AG10803 (cell line): ENCODE measurements at regions not wholly inside any gene's neighbourhood (a gene's known extent, or its start where the extent isn't known, plus 50 kb on each side); places are given as distances from the start of the nearest gene placed in this dataset.

ENCODE experiments used
- DNase-seq: peaks from one replicate; pipeline ENCODE4 v3.0.0; 2010; ENCODE audit warnings: low read depth
- H3K4me3 ChIP-seq: 2 replicates; pipeline ENCODE4 v1.5.1; 2011; ENCODE audit warnings: mild to moderate bottlenecking, low read length, control low read depth
- TF ChIP-seq, protein P1 (sequence below): conservative IDR thresholded peaks from 2 replicates; pipeline ENCODE4 v1.5.1; 2011; ENCODE audit warnings: mild to moderate bottlenecking, low read length, control low read depth, inconsistent platforms

DNA sequence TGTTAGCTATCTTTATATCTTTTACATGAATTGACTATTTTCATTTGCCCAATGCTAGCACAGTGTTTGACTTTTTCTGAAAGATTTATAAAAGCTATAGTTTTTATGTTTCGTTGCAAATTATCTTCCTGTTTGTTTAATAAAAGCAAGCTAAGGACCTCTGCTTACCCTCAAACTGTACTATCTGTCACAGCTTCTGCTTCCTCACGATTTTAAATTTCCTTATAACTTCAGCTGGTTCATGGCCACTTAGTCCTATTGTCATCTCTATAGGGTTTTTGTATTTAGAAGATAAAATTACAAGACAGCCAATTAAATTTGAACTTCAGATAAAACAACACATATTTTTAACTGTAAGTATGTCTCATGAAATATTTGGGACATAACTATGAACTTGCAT lies 494.0 kb downstream of the PDGFC start:
- H3K4me3 ChIP-seq = no peak overlapping the region
- DNase-seq = no peak
- TF ChIP-seq, protein P1, sequence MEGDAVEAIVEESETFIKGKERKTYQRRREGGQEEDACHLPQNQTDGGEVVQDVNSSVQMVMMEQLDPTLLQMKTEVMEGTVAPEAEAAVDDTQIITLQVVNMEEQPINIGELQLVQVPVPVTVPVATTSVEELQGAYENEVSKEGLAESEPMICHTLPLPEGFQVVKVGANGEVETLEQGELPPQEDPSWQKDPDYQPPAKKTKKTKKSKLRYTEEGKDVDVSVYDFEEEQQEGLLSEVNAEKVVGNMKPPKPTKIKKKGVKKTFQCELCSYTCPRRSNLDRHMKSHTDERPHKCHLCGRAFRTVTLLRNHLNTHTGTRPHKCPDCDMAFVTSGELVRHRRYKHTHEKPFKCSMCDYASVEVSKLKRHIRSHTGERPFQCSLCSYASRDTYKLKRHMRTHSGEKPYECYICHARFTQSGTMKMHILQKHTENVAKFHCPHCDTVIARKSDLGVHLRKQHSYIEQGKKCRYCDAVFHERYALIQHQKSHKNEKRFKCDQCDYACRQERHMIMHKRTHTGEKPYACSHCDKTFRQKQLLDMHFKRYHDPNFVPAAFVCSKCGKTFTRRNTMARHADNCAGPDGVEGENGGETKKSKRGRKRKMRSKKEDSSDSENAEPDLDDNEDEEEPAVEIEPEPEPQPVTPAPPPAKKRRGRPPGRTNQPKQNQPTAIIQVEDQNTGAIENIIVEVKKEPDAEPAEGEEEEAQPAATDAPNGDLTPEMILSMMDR = no peak

DNA sequence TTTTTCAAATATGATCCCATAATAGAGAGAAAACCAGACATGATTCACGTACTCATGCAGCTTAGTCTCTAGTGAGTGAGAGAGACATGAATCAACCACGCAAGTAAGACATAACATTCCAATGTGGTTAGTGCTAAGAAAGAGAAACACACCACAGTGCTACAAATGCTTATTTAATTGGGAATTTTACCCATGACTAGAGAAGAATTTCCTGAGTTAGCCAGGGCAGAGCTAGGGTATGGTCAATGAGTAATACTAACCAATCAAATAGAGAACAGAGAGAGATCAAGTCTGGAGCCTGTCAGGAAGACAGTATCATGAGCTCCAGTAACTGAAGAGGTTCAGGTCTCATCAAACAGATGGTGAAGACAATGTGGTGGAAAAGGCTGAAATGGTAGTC lies 495.2 kb downstream of the PDGFC start:
- TF ChIP-seq, protein P1 = no peak
- peak; percentile 98 for DNase-seq
- no peak overlapping the region for H3K4me3 ChIP-seq

DNA sequence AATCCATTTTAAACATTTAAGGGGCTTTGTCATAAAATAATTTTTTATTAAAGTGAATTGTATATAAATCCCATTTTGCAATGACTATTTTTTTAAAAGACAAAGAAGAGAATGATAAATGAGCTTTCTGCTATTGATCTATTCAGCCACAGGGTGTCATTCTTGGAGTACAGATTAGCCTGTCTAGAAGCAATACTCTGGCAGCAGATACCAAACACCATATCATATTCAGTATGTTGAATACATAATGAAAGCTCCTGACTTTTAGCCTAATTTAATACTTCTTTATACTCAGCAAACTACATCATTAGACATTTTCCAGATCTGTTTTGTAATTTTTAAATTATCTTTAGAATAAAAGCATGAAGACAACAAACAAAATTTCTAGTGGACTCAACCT lies 496.3 kb downstream of the PDGFC start:
- DNase-seq = peak; percentile 73
- H3K4me3 ChIP-seq = no peak overlapping the region
- TF ChIP-seq, protein P1 = peak; percentile 74

DNA sequence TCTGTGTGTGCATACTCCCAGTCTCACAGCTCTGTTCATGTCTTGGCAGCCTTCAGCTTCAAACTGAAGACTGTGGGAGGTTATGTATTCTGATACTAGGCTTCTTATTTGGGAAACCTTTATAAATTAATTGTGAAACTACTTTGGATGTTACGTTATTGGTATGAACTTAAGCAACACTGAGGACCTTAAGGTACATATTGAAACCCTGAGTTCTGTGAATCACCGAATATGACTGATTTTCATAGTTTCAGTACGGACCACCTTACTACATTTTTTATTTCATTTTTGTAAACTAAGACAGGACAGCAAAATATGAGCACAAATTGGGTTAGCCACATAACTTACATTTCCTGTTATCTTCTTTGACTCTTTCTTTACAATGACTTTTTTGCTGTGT lies 498.4 kb downstream of the PDGFC start:
- TF ChIP-seq, protein P1 = no peak
- H3K4me3 ChIP-seq = no peak overlapping the region
- peak; percentile 17 for DNase-seq

DNA sequence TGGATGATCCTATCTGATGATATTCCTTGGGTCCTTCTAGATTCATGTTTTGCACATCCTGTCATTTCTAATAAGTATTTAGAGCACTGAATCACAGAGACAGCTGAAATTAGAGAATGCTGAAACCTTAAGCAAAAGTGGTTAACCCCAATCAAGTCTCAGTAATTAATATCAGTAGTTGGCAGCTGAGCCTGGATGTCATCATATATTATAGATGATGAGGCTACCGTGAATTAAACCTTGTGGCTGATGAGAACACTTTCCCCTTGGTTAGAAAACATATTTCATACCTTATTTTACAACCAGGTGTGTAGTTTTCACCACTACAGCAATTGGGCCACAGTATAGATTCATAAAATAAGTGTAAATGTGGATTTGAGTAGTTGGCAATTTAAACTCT lies 499.0 kb downstream of the PDGFC start:
- DNase-seq = no peak
- TF ChIP-seq, protein P1 = no peak
- no peak overlapping the region for H3K4me3 ChIP-seq

DNA sequence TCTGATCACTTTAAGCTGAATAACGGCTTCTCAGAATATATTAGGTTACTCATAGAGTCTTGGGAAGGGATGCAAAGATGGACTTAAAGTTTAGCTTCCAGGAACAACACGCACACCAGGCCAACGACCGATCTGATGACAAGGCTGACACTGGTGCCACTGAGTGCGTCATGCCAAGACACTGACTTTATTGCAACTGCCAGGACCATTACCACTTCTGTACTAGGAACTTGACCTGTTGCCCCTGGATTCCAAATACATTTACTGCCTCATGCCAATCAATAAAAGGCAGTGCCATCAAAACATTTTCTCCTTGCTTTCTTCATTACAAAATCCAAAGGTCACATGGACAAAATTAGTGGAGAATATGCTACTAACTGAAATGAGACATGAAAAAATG lies 505.9 kb upstream of the CTSO start:
- TF ChIP-seq, protein P1 = no peak
- no peak for DNase-seq

DNA sequence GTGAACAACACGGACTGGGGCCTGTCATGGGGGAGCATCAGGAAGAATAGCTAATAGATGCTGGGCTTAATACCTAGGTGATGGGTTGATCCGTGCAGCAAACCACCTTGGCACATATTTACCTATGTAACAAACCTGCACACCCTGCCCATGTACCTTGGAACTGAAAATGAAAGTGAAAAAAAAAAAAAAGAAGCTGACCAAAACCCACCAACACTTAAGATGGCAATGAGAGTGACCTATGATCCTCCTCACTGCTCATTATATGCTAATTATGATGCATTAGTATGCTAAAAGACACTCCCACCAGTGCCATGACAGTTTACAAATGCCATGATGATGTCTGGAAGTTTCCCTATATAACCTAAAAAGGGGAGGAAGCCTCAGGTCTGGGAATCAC lies 503.2 kb upstream of the CTSO start:
- no peak for DNase-seq
- TF ChIP-seq, protein P1 = no peak
- no peak overlapping the region for H3K4me3 ChIP-seq

More for the DNA sequence above, 505.9 kb upstream of the CTSO start:
- H3K4me3 ChIP-seq = no peak overlapping the region
